ENCODE measurements at regions not wholly inside any gene's neighbourhood (a gene's known extent, or its start where the extent isn't known, plus 50 kb on each side); places are given as distances from the start of the nearest gene placed in this dataset.

DNA sequence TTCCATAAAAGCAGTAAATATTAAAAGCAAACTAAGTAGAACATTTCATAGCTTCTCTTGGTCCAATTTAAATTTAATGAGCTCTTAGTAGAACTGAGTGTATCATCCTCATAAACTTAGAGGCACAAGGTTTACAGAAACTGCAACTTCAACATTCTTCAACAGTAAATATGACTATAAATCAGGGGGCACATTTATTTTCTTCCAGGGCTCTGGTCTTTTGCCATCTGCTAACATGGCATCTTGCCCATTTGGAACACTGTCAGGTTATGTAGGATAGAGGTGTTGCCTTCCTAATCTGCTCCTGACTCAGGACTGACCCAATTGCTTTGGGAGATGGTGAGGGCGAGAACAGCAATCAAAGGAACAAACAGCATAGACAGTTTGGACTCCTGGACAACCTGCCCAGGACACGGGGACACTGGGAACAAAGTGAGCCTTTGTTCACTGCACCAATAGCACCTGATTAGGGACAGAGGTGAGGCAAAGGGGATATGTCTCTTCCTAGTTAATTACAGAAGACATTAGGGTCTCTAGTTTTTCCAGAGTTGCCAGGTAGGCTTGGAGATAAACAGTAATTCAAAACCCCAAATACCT is 610.2 kb upstream of the ROBO2 start:
- DNase-seq (ENCODE audit: low read depth) = no peak

DNA sequence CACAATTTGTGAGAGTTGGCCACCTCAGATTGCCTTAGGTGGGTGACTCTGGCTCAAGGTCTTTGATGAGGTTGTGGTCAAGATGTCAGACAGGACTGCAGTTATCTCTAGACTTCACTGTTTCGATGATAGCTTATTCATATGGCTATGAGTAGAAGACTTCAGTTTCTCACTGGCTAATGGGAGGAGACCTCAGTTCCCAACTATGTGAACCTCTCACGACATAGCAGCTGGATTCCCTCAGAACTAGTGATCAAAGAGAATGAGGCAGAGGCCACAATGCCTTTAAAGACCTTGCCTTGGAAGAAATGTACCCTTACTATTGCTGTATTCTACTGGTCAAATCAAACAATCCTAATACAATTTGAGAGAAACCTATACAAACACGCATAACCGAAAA is 607.5 kb upstream of the ROBO2 start:
- DNase-seq (ENCODE audit: low read depth) = no peak

- peak; percentile 40 for DNase-seq (ENCODE audit: low read depth)
Observed at GRCh38 chr3:76436894-76437293, 603.0 kb upstream of the ROBO2 start.

GRCh38 chr3:76438971-76439370 is 600.9 kb upstream of the ROBO2 start:
- peak; percentile 6 for DNase-seq (ENCODE audit: low read depth)

DNA sequence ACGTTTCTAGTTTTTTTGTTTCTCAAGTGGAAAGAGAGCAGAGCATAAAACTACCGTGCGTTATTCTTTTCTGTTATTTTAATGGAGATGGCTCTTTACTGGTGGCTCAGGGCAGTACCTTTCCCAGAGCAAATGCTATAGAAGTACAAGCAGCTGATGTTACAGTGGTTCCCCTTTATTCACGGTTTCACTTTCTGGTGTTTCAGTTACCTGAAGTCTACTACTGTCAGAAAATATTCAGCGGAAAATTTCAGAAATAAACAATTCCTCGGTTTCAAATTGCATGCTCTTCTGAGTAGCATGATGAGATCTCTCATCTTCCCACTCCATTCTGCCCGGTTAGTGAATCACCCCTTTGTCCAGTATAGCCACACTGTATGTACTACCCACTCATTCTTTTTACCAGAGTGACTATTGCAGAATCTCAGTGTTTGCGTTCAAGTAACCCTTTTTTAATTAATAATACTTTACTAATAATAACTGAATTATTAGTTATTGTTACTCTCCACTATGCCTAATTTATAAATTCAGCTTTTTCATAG is 597.5 kb upstream of the ROBO2 start:
- DNase-seq (ENCODE audit: low read depth) = no peak

- no peak for DNase-seq (ENCODE audit: low read depth)
Observed at GRCh38 chr3:76456322-76456721, 583.6 kb upstream of the ROBO2 start.

DNA sequence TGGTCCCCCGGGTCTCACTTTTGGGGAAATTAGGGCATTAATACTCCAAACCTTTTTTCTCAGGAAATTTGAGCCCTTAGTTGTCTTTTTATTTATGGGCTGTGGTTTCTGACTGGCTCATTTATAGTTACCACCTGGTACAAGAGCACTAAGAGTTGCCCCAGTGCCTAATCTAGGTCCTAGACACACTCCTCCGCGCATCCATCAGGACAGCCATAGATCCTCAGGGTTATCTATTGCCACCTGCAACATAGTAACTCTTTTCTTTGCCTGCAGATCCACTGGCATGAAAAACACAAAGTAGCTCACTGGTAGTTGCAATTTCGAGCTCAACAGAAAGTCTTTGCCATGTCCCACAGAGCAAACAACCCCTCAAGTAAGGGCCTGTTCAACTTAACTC is 576.4 kb upstream of the ROBO2 start:
- DNase-seq (ENCODE audit: low read depth) = no peak

GRCh38 chr3:76470285-76470684 is 569.6 kb upstream of the ROBO2 start:
- DNase-seq (ENCODE audit: low read depth) = peak; percentile 4

- DNase-seq (ENCODE audit: low read depth) = no peak
Observed at GRCh38 chr3:76474632-76475031, 565.3 kb upstream of the ROBO2 start.

- DNase-seq (ENCODE audit: low read depth) = no peak
Observed at GRCh38 chr3:76479161-76479650, 560.7 kb upstream of the ROBO2 start.

DNA sequence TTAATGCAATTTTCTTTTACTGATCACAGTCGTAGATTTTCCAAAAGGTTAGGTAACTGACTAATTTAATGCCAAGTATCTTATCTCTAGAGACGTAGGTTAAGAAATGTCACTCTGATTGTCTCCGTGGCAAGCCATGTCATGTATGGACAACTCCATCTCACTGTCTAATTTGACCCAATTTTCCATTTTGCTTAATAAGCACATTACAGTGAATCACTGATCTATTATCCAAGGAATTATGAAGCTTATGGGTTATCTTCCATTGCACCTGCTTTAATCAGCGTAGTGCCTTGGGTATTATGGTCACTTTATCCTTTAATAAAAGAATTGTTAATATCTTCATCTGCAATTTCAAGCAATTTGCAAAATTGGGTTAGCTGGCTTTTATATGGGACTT is 557.4 kb upstream of the ROBO2 start:
- no peak for DNase-seq (ENCODE audit: low read depth)

- DNase-seq (ENCODE audit: low read depth) = no peak
Observed at GRCh38 chr3:76487446-76487845, 552.5 kb upstream of the ROBO2 start.

GRCh38 chr3:76490064-76490463 is 549.8 kb upstream of the ROBO2 start:
- DNase-seq (ENCODE audit: low read depth) = no peak

DNA sequence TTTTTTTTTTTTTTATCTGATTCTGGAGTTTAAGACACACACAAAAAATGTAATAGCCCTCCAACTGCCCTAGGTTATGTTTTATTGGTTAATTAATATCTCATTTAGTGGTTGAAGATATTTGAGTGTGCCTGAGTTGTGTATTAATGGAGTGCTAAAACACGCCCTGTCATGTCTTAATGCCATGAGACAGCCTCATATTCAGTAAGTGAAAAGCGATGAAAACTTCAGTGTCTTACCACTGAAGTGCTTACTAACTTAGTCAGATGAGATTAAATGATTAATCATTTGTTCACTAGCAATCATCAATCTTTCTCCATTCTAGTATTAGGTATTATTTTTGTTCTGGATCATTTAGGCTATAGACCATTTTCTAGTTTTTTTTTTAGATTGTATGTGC is 544.7 kb upstream of the ROBO2 start:
- DNase-seq (ENCODE audit: low read depth) = no peak

DNA sequence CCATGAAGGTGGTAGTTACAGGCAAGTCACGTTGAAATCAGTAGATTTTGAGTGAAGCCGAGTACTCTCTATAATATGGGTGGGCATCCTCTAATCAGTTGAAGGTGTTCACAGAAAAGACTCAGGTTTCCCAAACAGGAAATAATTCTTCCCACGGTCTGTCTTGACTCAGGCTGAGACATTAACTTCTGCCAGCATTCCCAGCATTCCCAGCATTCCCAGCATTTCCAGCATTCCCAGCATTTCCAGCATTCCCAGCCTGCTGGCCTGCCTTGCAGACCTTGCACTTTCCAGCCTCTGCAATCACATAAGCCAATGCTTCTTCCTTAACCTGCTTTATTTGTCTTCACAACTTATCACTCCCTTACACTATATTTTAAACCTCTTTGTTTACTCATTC is 542.3 kb upstream of the ROBO2 start:
- no peak for DNase-seq (ENCODE audit: low read depth)

DNA sequence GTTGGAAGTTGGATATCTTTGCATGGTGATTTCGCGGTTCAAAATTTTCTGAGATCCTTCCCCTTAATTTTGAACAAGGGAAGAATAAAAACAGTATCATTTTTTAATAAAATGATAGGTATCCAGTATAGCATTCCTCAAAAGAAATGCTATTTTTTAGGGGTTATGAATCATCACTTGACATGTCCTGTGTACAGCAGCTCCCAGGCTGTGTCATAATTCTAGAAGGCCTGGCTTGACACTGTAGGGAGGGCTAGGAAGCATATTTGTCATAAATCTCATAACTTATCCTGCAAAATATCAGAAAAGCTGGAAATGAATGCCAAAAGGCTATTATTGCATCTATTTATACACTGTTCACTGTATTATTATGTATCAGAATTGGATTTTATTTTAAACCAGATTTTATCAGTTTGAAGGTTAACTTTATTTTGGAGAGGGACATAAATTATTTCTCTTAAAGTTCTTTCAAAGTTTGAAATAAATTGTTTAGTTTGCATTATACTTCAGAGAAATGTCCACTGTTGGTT is 539.1 kb upstream of the ROBO2 start:
- no peak for DNase-seq (ENCODE audit: low read depth)

DNA sequence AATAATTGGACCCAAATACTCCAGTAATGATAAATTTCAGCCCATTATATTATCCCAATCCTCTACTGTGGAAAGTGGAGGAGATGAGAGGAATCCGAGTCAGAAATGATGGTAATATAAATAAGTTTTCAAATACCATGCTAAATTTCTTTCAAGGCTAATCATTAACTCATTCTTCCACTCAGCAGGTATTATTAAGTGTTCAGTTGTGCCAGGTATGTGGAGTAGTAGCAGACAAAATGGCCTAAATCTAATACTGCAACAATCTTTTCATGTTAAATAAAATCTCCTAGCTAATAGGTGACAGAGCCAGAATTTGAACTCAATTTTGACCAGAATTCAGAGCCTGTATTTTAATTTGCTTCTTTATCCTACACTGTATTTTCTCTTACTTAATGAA is 538.6 kb upstream of the ROBO2 start:
- no peak for DNase-seq (ENCODE audit: low read depth)

DNA sequence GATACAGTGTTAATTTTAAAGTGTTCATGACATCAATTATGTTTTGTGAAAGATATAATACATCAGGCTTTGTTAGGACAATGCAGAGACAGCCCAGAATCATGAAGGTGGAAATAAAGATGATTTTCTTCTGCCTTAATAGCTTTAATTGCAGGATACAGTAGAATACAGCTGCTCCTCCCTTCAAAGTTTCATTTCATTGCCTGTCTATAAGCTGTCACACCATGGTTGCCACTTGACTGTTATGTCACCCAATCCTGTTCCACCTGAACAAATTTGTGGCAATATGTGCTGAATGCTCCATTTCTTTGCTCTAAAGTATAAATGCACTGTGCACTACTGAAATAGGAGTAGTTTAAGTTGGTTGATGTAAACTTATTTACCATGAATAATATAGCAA is 537.8 kb upstream of the ROBO2 start:
- DNase-seq (ENCODE audit: low read depth) = no peak

DNA sequence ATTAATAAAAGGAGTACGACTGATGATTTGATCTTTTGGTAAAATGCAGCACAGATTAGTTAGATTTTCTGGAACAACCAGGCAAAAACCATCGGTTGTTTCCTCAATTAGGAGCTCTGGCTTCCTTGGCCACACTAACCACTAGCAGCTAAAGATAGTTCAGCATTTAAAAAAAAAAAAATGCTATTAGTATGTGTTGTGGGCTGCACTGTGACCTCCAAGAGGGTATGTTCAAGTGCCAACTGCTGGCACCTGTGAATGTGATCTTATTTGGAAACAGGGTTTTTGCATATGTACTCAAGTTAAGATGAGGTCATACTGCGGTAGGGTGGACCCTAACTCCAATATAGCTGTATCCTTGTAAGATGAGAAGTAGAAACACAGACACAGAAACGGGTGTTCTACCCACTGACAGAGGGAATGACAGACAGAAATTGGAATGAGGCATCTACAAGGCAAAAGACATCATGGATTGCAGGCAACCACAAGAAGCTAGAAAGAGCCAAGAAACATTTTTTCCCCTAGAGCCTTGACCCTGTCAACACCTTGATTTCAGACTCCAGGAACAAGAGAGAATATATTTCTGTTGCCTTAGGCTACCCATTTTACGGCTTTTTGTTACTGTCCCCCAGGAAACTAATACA is 534.6 kb upstream of the ROBO2 start:
- DNase-seq (ENCODE audit: low read depth) = no peak

- no peak for DNase-seq (ENCODE audit: low read depth)
Observed at GRCh38 chr3:76509179-76509830, 530.6 kb upstream of the ROBO2 start.

DNA sequence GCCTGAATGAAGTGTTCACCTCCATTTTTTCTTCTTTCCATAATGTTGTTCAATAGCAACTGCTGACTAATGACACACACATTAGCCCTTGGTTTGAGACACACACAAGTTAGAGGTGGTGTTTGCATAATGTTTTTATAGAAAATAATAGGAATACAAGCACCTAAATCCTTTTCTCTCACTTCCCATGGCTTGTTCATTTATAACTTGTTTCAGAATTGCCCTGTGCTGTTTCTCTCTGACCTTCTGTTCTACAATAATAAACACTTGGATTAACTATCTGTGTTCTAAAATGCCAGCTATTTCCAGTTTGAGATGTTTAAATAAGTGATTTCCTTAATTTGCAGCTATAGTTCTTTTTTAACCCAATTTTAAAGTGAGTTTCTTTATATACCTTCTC is 525.1 kb upstream of the ROBO2 start:
- no peak for DNase-seq (ENCODE audit: low read depth)

DNA sequence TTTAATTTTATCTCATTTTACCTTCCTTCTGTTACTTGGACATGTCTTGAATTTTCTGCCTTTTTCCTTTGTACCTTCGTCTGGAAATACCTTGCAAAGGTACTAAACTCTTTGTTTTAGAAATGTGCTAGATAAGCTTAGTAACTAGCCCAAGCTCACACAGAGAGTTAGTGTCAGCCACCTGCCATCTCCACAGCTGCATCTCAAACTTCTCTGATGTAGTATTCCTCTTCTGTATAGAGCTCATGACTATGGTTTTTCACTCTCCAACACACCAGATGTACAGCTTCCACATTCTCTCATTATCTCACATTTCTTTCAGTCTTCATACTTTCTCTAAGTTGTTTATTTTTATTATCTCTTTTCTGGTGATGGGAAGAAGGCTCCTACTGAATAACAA is 516.6 kb upstream of the ROBO2 start:
- DNase-seq (ENCODE audit: low read depth) = no peak

DNA sequence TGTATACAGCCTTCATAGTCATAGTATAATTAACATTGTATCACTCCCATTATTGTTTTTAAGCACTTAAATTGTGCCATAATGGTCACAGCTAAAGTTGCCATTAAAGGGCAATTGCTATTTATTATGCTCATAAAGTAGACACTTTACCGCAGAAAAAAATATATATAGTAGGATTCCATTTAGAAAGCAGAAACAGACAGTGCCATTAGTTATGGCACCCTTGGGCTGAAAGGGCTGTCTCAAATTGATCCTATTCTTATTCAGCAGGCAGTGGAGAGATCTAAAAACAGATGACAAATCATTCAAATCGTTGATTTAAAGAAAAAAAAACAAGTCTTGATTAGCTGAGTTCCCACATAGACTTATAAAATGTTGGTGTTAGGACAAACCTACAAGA is 514.2 kb upstream of the ROBO2 start:
- no peak for DNase-seq (ENCODE audit: low read depth)
